B cell (primary cell): ENCODE measurements at regions not wholly inside any gene's neighbourhood (a gene's known extent, or its start where the extent isn't known, plus 50 kb on each side); places are given as distances from the start of the nearest gene placed in this dataset.

Experiments used
- EZH2 ChIP-seq: IDR thresholded peaks from 2 replicates; pipeline ENCODE4 v1.6.1; 2012; ENCODE audit warnings: borderline replicate concordance, low read depth, mild to moderate bottlenecking, moderate library complexity, low read length; ENCODE audit not compliant: insufficient read depth, poor library complexity, severe bottlenecking
- TF ChIP-seq, protein P1 (sequence below): fragments of 200-600 bp; IDR thresholded peaks from one replicate; pipeline ENCODE4 v1.8.0; 2022; ENCODE audit warnings: antibody characterized with exemption, mild to moderate bottlenecking

- TF ChIP-seq, protein P1, sequence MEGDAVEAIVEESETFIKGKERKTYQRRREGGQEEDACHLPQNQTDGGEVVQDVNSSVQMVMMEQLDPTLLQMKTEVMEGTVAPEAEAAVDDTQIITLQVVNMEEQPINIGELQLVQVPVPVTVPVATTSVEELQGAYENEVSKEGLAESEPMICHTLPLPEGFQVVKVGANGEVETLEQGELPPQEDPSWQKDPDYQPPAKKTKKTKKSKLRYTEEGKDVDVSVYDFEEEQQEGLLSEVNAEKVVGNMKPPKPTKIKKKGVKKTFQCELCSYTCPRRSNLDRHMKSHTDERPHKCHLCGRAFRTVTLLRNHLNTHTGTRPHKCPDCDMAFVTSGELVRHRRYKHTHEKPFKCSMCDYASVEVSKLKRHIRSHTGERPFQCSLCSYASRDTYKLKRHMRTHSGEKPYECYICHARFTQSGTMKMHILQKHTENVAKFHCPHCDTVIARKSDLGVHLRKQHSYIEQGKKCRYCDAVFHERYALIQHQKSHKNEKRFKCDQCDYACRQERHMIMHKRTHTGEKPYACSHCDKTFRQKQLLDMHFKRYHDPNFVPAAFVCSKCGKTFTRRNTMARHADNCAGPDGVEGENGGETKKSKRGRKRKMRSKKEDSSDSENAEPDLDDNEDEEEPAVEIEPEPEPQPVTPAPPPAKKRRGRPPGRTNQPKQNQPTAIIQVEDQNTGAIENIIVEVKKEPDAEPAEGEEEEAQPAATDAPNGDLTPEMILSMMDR = no peak
- no peak for TF ChIP-seq EZH2
Measured at GRCh38 chr5:24786108-24786507, 141.3 kb upstream of the CDH10 start.
